Activated T-helper 1 cell treated with Interleukin-2 at 50 U/mL for 16 hours (primary cell): ENCODE measurements at regions not wholly inside any gene's neighbourhood (a gene's known extent, or its start where the extent isn't known, plus 50 kb on each side); places are given as distances from the start of the nearest gene placed in this dataset.
"Not testable (repeated sequence)": the region's sequence is repeated elsewhere in the genome, so short reads cannot be mapped to it uniquely, and the experiment has no call there.

Source experiments
- DNase-seq: peaks from one replicate; pipeline ENCODE4 v3.0.0-alpha.2; 2020; ENCODE audit warnings: low read depth

DNA sequence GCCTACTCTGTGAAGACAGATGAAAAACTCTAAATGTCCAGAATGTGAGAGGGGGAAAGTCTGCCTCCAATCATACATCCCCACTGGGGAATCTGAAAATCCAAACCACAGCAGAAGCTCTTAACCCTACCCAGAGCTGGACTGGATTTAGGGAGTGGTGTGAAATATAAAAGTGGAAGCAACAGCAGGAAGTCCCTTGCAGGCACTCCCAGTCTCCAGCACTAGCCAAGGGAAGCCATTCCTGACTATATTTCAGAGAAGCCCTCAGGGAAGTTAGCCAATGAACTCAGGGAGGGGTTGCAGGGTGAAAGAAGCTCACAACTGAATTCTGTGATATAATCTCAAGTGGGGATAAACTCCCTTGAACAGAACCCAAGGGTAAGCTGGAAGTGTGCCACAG lies 51.5 kb downstream of the CRPPA start:
- DNase-seq: no peak

DNA sequence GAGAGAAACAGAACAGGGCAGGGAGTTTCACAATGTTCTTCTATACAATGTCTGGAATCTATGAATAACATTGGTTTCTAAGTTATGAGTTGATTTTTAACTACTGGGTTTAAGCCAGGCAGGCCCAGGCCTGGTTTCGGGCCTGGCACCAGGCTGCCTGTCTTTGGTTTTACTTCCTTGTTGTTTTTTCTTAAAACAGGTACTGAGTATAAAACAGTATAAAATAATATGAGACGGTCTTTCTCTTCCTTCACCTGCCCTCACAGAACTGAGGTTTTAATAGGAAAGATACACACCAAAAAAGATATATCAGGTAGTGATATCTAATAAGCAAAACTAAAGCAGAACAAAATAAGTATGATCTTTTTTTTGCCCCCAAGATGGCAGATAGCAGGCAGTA lies 52.0 kb downstream of the CRPPA start:
- DNase-seq: not testable (repeated sequence)

DNA sequence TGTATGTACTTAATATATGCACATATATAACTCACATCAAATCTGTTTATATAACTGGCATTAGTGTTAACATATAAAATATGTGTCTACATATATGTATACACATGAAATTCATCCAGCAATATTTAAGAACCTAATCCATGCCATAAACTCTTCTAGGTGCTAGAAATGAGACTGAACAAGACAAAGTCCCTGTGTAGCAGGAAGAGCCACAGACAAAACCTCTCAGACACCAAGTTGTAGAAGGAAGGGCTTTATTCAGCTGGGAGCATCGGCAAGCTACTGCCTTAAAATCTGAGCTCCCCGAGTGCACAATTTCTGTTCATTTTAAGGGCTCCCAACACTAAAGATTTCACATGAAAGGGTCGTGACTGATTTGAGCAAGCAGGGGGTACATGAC lies 52.5 kb downstream of the CRPPA start:
- no peak for DNase-seq

DNA sequence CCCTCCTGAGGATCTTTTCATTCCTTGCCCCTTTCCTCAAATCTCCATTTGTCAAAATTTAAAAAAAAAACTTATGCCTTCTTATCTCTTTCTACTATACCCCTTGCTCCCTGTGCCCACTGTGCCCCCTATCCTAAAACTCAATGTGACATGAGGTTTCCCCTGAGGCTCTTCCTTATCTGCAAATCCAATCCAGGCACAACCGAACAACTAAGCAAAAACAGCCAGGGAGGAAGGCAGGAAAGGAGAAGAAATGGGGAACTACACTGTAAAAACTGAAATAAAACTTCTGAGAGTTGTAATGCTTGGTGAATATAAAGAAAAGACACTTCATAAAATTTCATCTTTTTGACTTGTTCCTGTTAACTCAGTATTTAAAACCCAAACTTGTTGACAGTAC lies 54.2 kb downstream of the CRPPA start:
- DNase-seq: no peak

DNA sequence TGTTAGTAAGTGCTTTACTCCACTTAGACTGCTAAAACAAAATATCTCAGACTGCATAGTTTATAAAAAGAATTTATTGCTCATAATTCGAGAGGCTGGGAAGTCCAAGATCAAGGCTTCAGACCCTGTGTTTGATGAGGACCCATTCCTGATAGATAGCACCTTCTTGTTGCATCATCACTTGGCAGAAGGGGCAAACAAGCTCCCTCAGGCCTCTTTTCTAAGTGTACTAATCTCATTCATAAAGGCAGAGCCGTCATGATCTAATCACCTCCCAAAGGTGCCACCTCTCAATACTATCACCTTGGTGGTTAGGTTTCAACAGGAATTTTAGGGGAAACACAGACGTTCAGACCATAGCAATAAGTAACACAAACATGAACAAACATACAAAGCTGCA lies 55.4 kb downstream of the CRPPA start:
- DNase-seq: no peak

- no peak for DNase-seq
Measured at GRCh38 chr7:16365177-16365576, 56.2 kb downstream of the CRPPA start.

GRCh38 chr7:16359216-16359615 lies 62.1 kb downstream of the CRPPA start:
- no peak for DNase-seq

- no peak for DNase-seq
Measured at GRCh38 chr7:16357921-16358320, 63.4 kb downstream of the CRPPA start.

- no peak for DNase-seq
Measured at GRCh38 chr7:16357474-16357873, 63.9 kb downstream of the CRPPA start.

DNA sequence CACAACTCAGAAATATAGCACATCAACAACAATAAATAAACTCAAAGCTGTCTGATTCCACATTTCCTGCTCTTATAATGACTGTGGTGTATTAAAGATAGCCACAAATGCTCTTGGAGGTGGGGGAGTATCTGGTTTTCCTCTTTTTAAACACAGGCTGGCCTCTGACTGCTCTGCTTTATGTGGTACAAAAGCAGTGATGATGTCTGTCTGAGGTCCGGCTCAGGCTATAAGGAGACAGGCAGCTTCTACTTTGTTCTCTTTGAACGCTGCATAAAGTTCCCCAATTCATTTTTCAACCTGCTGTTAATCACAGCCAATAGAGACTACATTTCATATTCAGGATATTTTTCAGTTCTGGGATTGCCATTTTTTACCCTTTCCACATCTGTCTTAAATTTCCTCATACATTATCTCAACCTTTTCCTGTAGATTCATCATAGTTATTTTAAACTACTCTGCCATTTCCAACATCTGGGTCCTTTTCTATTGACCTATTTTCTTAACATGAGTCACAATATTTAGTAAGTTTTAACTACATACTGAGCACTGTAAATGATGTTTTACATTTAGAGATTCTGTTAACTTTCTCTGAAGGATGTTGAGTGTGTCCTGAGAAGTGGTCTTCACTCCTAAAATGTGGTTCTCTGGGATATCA lies 64.9 kb downstream of the CRPPA start:
- no peak for DNase-seq

GRCh38 chr7:16354573-16354972 lies 66.8 kb downstream of the CRPPA start:
- DNase-seq: no peak

DNA sequence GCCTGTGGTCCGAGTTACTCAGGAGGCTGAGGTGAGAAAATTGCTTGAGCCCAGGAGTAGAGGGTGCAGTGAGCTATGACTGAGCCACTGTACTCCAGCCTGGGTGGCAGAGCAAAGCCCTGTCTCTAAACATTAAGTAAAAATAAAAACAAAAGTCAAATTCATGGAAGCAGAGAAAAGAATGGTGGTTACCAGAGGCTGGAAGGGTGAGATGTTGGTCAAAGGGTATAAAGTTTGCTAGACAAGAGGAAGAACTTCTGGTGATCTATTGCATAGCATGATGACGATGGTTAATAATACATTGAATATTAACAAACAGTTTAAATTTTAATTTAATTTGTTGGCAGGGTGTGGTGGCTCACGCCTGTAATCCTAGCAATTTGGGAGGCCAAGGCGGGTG lies 68.1 kb downstream of the CRPPA start:
- no peak for DNase-seq

DNA sequence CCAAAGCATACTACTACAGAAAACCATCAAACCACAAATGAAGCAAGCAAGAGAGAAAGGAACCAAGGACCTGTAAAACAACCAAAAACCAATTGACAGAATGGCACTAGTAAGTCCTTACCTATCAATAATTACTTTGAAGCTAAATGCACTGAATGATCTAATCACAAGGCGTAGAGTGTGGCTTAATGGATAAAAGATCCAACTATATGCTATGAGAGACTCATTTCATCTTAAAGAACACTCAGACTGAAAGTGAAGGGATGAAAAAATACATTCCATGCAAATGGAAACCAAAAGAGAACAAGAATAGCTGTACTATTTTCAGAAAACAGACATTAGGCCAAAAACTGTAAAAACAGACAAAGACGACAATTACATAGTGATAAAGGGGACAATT lies 70.7 kb downstream of the CRPPA start:
- no peak for DNase-seq

DNA sequence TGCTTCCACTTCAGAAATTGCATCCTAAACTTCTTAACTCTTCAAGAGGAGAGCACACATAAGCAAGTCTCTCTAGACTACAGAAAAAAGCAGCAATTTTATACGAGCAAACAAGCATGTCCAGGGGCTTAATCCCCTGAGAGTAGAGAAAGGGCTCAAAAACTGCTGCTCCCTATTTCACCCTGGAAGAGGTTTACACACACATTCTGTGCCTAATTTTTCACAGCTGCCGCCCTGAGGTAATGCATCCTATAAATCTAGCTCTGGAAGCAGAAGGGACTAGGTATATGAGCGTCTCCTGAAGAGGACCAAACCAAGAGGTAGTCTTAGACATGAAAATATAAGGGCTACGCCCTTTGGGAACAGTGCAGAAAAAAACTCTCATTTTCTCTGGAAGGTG lies 73.1 kb downstream of the CRPPA start:
- no peak for DNase-seq

- no peak for DNase-seq
Measured at GRCh38 chr7:16347827-16348192, 73.5 kb downstream of the CRPPA start.

DNA sequence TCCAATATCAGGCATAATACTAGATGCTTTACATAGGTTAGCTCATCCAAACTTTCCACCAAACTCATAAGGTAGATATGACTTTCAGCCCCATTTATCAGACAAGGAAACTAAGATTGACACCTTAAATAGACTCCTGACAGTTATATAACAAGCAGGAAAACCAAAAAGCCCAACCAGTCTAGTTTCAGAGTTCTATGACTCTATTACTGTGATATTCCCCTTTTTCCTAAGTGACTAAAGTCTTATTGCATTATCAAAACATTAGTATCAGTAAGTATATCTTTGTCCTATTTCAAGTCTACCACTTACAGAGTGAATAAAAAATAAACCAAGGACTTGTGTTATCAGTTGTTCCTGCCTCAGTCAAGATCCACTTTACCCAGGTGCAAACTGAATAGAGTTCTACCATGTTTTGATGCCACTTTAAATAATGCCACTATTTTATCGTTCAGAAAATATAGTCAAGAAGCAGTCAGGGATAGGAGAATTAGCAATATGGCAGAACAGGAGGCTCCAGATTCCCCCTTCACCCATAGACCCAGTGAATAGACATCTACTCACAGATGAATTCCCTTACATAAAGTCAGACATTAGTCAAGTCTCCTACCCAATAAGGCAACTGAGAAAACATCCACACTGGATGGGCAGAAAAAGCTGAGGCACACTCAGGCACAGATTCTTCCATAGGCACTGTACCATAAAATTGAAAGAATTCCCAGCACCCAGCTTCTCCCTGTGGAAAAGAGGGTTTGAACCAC lies 74.1 kb downstream of the CRPPA start:
- DNase-seq: no peak

DNA sequence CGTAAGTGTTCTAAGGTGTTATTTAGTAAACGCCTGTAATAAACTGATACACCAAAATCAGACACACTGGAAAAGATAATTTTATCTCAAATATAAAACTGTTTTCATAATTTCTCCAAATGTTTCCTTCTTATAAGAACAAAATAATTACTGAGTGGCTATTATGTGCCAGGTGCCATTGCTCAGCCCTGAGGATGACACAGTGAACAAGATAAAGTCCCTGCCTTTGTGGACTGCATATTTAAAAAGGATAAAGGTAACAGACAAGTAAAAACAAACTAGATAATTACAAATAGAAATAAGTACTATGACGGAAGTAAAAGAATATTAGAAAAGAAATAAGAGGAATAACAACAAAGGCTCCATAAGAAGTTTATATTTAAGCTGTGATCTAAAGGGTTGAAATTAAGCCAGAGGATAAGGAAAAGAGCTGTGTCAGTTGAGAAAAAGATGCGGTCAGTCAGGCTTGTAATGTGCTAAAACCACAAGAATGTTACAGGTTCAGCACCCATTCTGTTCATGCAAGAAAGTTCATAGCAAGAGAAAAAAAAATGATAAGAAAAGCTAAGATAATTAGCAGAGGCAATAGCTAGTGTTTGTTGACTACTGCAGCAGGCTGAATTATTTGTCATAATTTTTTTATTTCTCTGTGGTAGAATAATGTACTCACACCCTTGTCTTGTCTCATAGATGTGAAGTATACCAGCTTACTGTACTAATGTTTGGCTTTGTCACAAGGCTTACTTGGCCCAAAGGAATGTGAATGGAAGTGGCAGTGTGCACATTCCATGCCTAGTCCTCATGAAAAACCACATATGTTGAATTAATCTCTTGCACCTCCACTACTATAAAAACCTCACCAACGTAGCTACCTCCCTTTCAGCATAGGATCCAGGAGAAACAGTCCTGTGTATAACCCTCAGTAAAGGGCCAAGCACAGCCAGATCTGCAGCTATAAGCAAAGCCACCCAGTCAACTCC lies 75.1 kb downstream of the CRPPA start:
- no peak for DNase-seq

GRCh38 chr7:16344927-16345326 lies 76.4 kb downstream of the CRPPA start:
- DNase-seq: no peak

DNA sequence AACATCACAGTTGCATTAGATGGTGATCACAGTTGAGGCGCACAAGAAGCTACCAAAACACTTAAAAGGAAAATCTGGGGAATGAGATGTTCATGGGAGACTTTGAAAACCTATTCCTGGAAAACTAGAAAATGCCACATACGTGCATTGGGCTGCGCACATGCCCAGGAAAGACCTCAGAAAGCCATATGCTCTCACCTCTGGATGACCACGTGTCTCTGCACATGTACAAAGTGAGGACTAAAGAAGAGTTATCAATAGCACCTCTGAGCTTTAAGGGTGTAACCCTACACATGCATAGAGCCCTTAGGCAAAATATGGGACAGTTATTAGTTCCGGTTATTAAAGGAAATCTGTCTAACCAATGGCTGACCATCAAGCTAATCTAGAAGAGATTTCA lies 77.7 kb downstream of the CRPPA start:
- no peak for DNase-seq

DNA sequence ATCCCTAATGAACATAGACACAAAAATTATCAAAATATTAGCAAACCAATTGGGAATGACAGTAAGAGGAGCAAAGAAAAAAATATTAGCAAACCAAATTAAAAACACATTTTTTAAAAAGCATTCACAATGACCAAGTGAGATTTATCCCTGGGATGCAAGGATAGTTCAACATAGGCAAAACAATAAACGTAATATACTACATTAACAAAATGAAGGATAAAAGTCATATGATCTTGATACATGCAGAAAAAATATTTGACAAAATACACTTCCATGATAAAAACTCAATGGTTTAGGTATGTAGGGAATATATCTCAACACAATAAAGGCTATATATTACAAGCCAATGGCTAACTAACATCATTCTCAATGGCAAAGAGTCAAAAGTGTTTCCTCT lies 83.3 kb downstream of the CRPPA start:
- no peak for DNase-seq

DNA sequence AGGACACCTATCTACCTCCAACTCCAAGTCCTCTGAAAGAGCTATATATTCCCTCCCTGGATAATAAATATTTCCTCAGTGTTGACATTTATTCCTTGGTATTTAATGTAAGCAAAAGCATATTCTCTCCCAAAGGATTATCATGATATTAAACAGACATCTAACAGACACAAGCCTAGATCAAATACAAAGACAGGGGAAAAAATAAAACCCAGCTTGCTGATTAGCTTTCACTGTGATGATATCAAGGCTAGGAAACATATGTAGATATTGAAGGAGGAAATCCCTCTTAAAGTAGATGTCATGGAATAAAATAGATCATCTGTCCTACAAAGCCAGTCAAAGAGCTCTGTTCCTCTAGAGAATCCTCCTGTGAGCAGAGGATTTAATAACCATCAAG lies 95.2 kb downstream of the CRPPA start:
- no peak for DNase-seq

GRCh38 chr7:16323313-16323712 lies 98.0 kb downstream of the CRPPA start:
- no peak for DNase-seq

DNA sequence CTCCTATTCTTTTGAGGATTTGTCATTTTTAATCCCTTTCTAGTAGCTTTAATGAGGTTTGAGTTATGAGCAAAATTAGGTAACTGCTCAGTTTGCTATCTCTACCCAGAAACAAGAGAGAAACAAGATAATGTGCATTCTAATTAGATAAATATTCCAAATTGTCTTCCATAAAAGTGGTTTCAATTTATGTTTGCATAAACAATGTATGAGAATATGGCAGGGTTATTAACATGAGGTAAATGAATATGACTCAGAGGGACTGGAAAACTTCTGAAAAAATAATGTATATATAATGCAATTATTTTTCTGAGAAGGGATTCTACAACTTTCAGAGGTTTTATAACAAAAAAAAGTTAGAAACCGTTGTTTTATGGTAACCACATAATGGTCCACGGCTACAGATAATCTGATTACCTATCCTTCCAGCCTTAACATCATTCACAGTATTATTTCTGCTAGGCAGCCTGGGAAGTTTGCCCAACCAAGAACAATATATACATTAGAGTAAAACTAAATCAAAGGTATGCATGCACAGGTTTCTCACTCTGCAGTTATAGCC lies 101.2 kb downstream of the CRPPA start:
- DNase-seq: no peak
